ENCODE measurements at regions not wholly inside any gene's neighbourhood (a gene's known extent, or its start where the extent isn't known, plus 50 kb on each side); places are given as distances from the start of the nearest gene placed in this dataset. TPM values are rescaled to one million over a fixed set of nuclear protein-coding genes. Genes with fewer than 3 reads are reported as not detected.

GRCh38 chr18:42659187-42659586 lies 456.3 kb downstream of the RIT2 start:
- no peaks in the 10 kb centered on the region for H4K20me1 ChIP-seq (ENCODE audit: insufficient read depth)
- H3K4me2 ChIP-seq (ENCODE audit: unreplicated experiment), result no peak overlapping the region
- no peaks in the 10 kb centered on the region for H3K4me1 ChIP-seq (ENCODE audit: insufficient read depth)
- H3K4me3 ChIP-seq, result no peak overlapping the region
- no peaks in the 10 kb centered on the region for H3K79me2 ChIP-seq (ENCODE audit: insufficient read depth)
- WGBS, 2 experiments (ENCODE audit: low coverage in 1 of 2, low lambda C conversion rate in 2 of 2, missing lambda C conversion rate in 2 of 2), result 53 to 57% methylated on average over 1 of the region's 1 CpG
- DNase-seq, result no peak
- no peak overlapping the region for H3K27ac ChIP-seq
- no peaks in the 10 kb centered on the region for H3K36me3 ChIP-seq (ENCODE audit: low read depth)
- no peaks in the 10 kb centered on the region for H3K9me3 ChIP-seq (ENCODE audit: low read depth)
- TF ChIP-seq EZH2phosphoT487 (IDR thresholded peaks at IDR 0.05; ENCODE audit: insufficient read depth, low read depth), result no peak
- no peak for TF ChIP-seq EZH2 (IDR thresholded peaks at IDR 0.05; ENCODE audit: insufficient read depth, poor library complexity, severe bottlenecking)
- no peak overlapping the region for H2AFZ ChIP-seq
- no peaks in the 10 kb centered on the region for H3F3A ChIP-seq (ENCODE audit: insufficient read depth)
- in situ Hi-C loops (cut with MboI), result no loop called here
- no peaks in the 10 kb centered on the region for H3K27me3 ChIP-seq (replicated peaks; ENCODE audit: insufficient read depth)
- no peaks in the 10 kb centered on the region for H3K9me2 ChIP-seq (ENCODE audit: insufficient read depth)
- no peak overlapping the region for H3K9ac ChIP-seq

GRCh38 chr18:42670860-42671259 lies 444.6 kb downstream of the RIT2 start:
- TF ChIP-seq EZH2 (IDR thresholded peaks at IDR 0.05; ENCODE audit: insufficient read depth, poor library complexity, severe bottlenecking) (no peak), EZH2phosphoT487 (IDR thresholded peaks at IDR 0.05; ENCODE audit: insufficient read depth, low read depth) (no peak)
- no peaks in the 10 kb centered on the region for H3K9me3 ChIP-seq (ENCODE audit: low read depth)
- H3K4me2 ChIP-seq (ENCODE audit: unreplicated experiment), result no peak overlapping the region
- H4K20me1 ChIP-seq (ENCODE audit: insufficient read depth), result no peaks in the 10 kb centered on the region
- H3F3A ChIP-seq (ENCODE audit: insufficient read depth), result no peaks in the 10 kb centered on the region
- no peak overlapping the region for H3K4me3 ChIP-seq
- no peak overlapping the region for H3K27ac ChIP-seq
- DNase-seq, result no peak
- 34 to 43% methylated on average over 4 of the region's 4 CpGs for WGBS, 2 experiments (ENCODE audit: low coverage in 1 of 2, low lambda C conversion rate in 2 of 2, missing lambda C conversion rate in 2 of 2)
- no peak overlapping the region for H2AFZ ChIP-seq
- no peaks in the 10 kb centered on the region for H3K9me2 ChIP-seq (ENCODE audit: insufficient read depth)
- H3K36me3 ChIP-seq (ENCODE audit: low read depth), result no peaks in the 10 kb centered on the region
- no peak overlapping the region for H3K9ac ChIP-seq
- H3K27me3 ChIP-seq (replicated peaks; ENCODE audit: insufficient read depth), result no peaks in the 10 kb centered on the region
- in situ Hi-C loops (cut with MboI), result no loop called here
- no peaks in the 10 kb centered on the region for H3K4me1 ChIP-seq (ENCODE audit: insufficient read depth)
- H3K79me2 ChIP-seq (ENCODE audit: insufficient read depth), result no peaks in the 10 kb centered on the region

DNA sequence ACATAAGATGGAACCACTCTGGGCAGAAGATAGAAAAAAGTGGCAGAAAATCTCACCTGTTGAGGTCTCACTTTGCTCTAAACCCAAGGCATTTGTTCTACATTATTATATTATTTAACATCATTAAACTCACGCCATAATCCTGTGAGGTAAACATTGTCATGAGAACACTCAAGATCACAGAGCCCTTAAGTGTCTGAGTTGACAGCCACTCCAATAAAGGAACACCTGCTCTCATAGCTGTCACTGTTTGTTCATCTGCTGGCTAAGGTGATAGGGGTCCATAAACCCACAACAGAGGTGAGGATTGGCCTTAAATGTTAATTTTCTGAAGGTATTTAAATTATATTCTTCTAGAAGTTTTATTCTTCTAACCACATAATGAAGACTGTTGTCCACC lies 439.7 kb downstream of the RIT2 start:
- Histone ChIP-seq H3K79me2 (ENCODE audit: insufficient read depth) (no peaks in the 10 kb centered on the region), H3K4me2 (ENCODE audit: unreplicated experiment) (no peak overlapping the region), H3F3A (ENCODE audit: insufficient read depth) (no peaks in the 10 kb centered on the region), H3K27ac (no peak overlapping the region), H3K9ac (no peak overlapping the region), H4K20me1 (ENCODE audit: insufficient read depth) (no peaks in the 10 kb centered on the region), H2AFZ (no peak overlapping the region), H3K27me3 (replicated peaks; ENCODE audit: insufficient read depth) (no peaks in the 10 kb centered on the region), H3K9me3 (ENCODE audit: low read depth) (no peaks in the 10 kb centered on the region), H3K9me2 (ENCODE audit: insufficient read depth) (no peaks in the 10 kb centered on the region), H3K4me3 (no peak overlapping the region), H3K4me1 (ENCODE audit: insufficient read depth) (no peaks in the 10 kb centered on the region), H3K36me3 (ENCODE audit: low read depth) (no peaks in the 10 kb centered on the region)
- no peak for DNase-seq
- TF ChIP-seq EZH2phosphoT487 (IDR thresholded peaks at IDR 0.05; ENCODE audit: insufficient read depth, low read depth) (no peak), EZH2 (IDR thresholded peaks at IDR 0.05; ENCODE audit: insufficient read depth, poor library complexity, severe bottlenecking) (no peak)
- WGBS, 2 experiments (ENCODE audit: low coverage in 1 of 2, low lambda C conversion rate in 2 of 2, missing lambda C conversion rate in 2 of 2), result 60 to 68% methylated on average over 1 of the region's 1 CpG
- in situ Hi-C loops (cut with MboI), result no loop called here

- no peak overlapping the region for H3K9ac ChIP-seq
- H3F3A ChIP-seq (ENCODE audit: insufficient read depth), result no peaks in the 10 kb centered on the region
- no peak for DNase-seq
- no peaks in the 10 kb centered on the region for H3K79me2 ChIP-seq (ENCODE audit: insufficient read depth)
- H3K27me3 ChIP-seq (replicated peaks; ENCODE audit: insufficient read depth), result no peaks in the 10 kb centered on the region
- in situ Hi-C loops (cut with MboI), result no loop called here
- no peak overlapping the region for H2AFZ ChIP-seq
- H3K4me2 ChIP-seq (ENCODE audit: unreplicated experiment), result no peak overlapping the region
- H3K27ac ChIP-seq, result no peak overlapping the region
- 15 to 17% methylated on average over 2 of the region's 2 CpGs for WGBS, 2 experiments (ENCODE audit: low coverage in 1 of 2, low lambda C conversion rate in 2 of 2, missing lambda C conversion rate in 2 of 2)
- H3K36me3 ChIP-seq (ENCODE audit: low read depth), result no peaks in the 10 kb centered on the region
- no peaks in the 10 kb centered on the region for H4K20me1 ChIP-seq (ENCODE audit: insufficient read depth)
- no peaks in the 10 kb centered on the region for H3K4me1 ChIP-seq (ENCODE audit: insufficient read depth)
- TF ChIP-seq EZH2 (IDR thresholded peaks at IDR 0.05; ENCODE audit: insufficient read depth, poor library complexity, severe bottlenecking), result no peak
- TF ChIP-seq EZH2phosphoT487 (IDR thresholded peaks at IDR 0.05; ENCODE audit: insufficient read depth, low read depth), result no peak
- no peaks in the 10 kb centered on the region for H3K9me3 ChIP-seq (ENCODE audit: low read depth)
- no peak overlapping the region for H3K4me3 ChIP-seq
- peaks cover 3% of the 10 kb centered on the region; the same call in 1 of the 2 replicates for H3K9me2 ChIP-seq (ENCODE audit: insufficient read depth)
Measured at GRCh38 chr18:42683094-42683493, 432.4 kb downstream of the RIT2 start.

GRCh38 chr18:42689310-42689709 lies 426.2 kb downstream of the RIT2 start:
- TF ChIP-seq EZH2 (IDR thresholded peaks at IDR 0.05; ENCODE audit: insufficient read depth, poor library complexity, severe bottlenecking) (no peak), EZH2phosphoT487 (IDR thresholded peaks at IDR 0.05; ENCODE audit: insufficient read depth, low read depth) (no peak)
- no peak overlapping the region for H3K4me3 ChIP-seq
- H3K9me3 ChIP-seq (ENCODE audit: low read depth), result no peaks in the 10 kb centered on the region
- H3K36me3 ChIP-seq (ENCODE audit: low read depth), result no peaks in the 10 kb centered on the region
- no peak for DNase-seq
- no peaks in the 10 kb centered on the region for H3F3A ChIP-seq (ENCODE audit: insufficient read depth)
- H3K27me3 ChIP-seq (replicated peaks; ENCODE audit: insufficient read depth), result no peaks in the 10 kb centered on the region
- peaks cover 3% of the 10 kb centered on the region; the same call in 1 of the 2 replicates for H3K9me2 ChIP-seq (ENCODE audit: insufficient read depth)
- H3K79me2 ChIP-seq (ENCODE audit: insufficient read depth), result no peaks in the 10 kb centered on the region
- H4K20me1 ChIP-seq (ENCODE audit: insufficient read depth), result no peaks in the 10 kb centered on the region
- no peak overlapping the region for H3K27ac ChIP-seq
- 47 to 53% methylated on average over 4 of the region's 4 CpGs for WGBS, 2 experiments (ENCODE audit: low coverage in 1 of 2, low lambda C conversion rate in 2 of 2, missing lambda C conversion rate in 2 of 2)
- no peak overlapping the region for H3K9ac ChIP-seq
- in situ Hi-C loops (cut with MboI), result no loop called here
- no peaks in the 10 kb centered on the region for H3K4me1 ChIP-seq (ENCODE audit: insufficient read depth)
- H3K4me2 ChIP-seq (ENCODE audit: unreplicated experiment), result no peak overlapping the region
- no peak overlapping the region for H2AFZ ChIP-seq

Small RNAs in the stretch of these regions (small RNA-seq; reads per million reads assigned to genes)
- not detected for gene RNA5SP454 (ENCODE audit: low read depth, low replicate concordance)
